HepG2 (cell line): ENCODE measurements at regions not wholly inside any gene's neighbourhood (a gene's known extent, or its start where the extent isn't known, plus 50 kb on each side); places are given as distances from the start of the nearest gene placed in this dataset.

Experiments
- ATAC-seq: fragments of 200-7000 bp; cut with Tn5 transposase; 3 replicates; pipeline ENCODE4 v1.9.1; 2020; ENCODE audit warnings: mild to moderate bottlenecking, moderate library complexity
- BruUV-seq: library from RNA; stranded (reverse); fragments of 400-500 nt; replicated peaks from 2 replicates; lab custom pipeline; 2021; lab: Mats Ljungman, UMichigan
- CTCF ChIA-PET: fragments of 300-600 bp; formaldehyde crosslinking; extraction: SDS; loops from one replicate; lab custom pipeline; 2021; ENCODE audit warnings: low total read pairs, inconsistent platforms, low intra/inter-chr PET ratio; lab: Yijun Ruan, JAX
- POLR2A ChIA-PET: fragments of 350-600 bp; sonication (Branson Sonifier 250); formaldehyde crosslinking; loops from one replicate; lab custom pipeline; 2020; ENCODE audit warnings: antibody characterized with exemption, inconsistent platforms; lab: Yijun Ruan, JAX
- DNase-seq: peaks from one replicate; pipeline ENCODE4 v3.0.0-alpha.2; 2015; ENCODE audit warnings: low spot score
- FAIRE-seq: peaks from 3 replicates; lab custom pipeline; 2011; peaks lifted over from hg19 to GRCh38; lab: Jason Lieb, UNC
- H2AFZ ChIP-seq: one replicate; pipeline ENCODE4 v1.6.1; 2011; ENCODE audit warnings: low read length, inconsistent platforms
- H3K27ac ChIP-seq: fragments of 300-600 bp; 3 replicates; pipeline ENCODE4 v1.8.0; 2011; ENCODE audit warnings: mixed run types, mild to moderate bottlenecking, mixed read lengths, low read length, inconsistent platforms; ENCODE audit not compliant: insufficient read depth; ENCODE audit errors: extremely low read length
- H3K27me3 ChIP-seq, 2 experiments: fragments of 200-600 bp in 1 of 2; 2 replicates in 1 of 2; 3 replicates in 1 of 2; pipeline versions ENCODE4 v1.6.0 to v1.8.0; 2011; ENCODE audit warnings: low read length in 2 of 2, mild to moderate bottlenecking in 2 of 2, moderate library complexity in 2 of 2, inconsistent platforms in 1 of 2; ENCODE audit not compliant: insufficient read depth in 2 of 2, control insufficient read depth in 1 of 2
- H3K36me3 ChIP-seq, 2 experiments: fragments of 200-600 bp in 1 of 2; replicated peaks in 1 of 2; 2 replicates in 1 of 2; 3 replicates in 1 of 2; pipeline versions ENCODE4 v1.5.1 to v1.8.0; 2011; ENCODE audit warnings: low read length in 2 of 2, inconsistent platforms in 1 of 2; ENCODE audit not compliant: insufficient read depth in 2 of 2, control insufficient read depth in 1 of 2
- H3K4me1 ChIP-seq: 2 replicates; pipeline ENCODE4 v1.5.1; 2012; ENCODE audit warnings: low read length, inconsistent platforms; ENCODE audit not compliant: insufficient read depth
- H3K4me2 ChIP-seq: 2 replicates; pipeline ENCODE4 v1.6.0; 2011; ENCODE audit warnings: low read depth, low read length, inconsistent platforms
- H3K4me3 ChIP-seq, 3 experiments: fragments of 200-600 bp in 1 of 3; sonication (generic), shearing (Covaris generic) in 1 of 3; replicated peaks in 1 of 3; 2 replicates each; pipeline ENCODE4 v1.5.1; 2011 to 2016; ENCODE audit warnings: low read length in 3 of 3, inconsistent platforms in 2 of 3, low read depth in 2 of 3, mild to moderate bottlenecking in 2 of 3, control low read depth in 1 of 3, mixed read lengths in 1 of 3; ENCODE audit not compliant: insufficient read depth in 1 of 3
- H3K79me2 ChIP-seq: one replicate; pipeline ENCODE4 v1.6.1; 2011; ENCODE audit warnings: low read length, inconsistent platforms; ENCODE audit not compliant: insufficient read depth
- H3K9ac ChIP-seq: 2 replicates; pipeline ENCODE4 v1.6.0; 2011; ENCODE audit warnings: mild to moderate bottlenecking, low read depth, low read length, inconsistent platforms; ENCODE audit not compliant: insufficient read depth
- H3K9me3 ChIP-seq: 2 replicates; pipeline ENCODE4 v1.5.1; 2012; ENCODE audit warnings: mild to moderate bottlenecking, low read length
- H4K20me1 ChIP-seq: 2 replicates; pipeline ENCODE4 v1.6.0; 2011; ENCODE audit warnings: inconsistent platforms, mild to moderate bottlenecking, low read length, moderate library complexity; ENCODE audit not compliant: insufficient read depth
- AFF4 ChIP-seq: sonication (generic); formaldehyde crosslinking; IDR thresholded peaks from 2 replicates; pipeline ENCODE4 v1.4.0; 2020; ENCODE audit warnings: missing genetic modification reagents
- DNMT3B ChIP-seq: conservative IDR thresholded peaks from 2 replicates; pipeline ENCODE4 v1.6.1; 2016; ENCODE audit warnings: missing biosample characterization, control low read depth
- ESRRA ChIP-seq: sonication (generic); formaldehyde crosslinking; IDR thresholded peaks from 2 replicates; pipeline ENCODE4 v1.5.1; 2020; ENCODE audit warnings: mild to moderate bottlenecking, low read depth, missing genetic modification reagents
- GMEB2 ChIP-seq: IDR thresholded peaks from 2 replicates; pipeline ENCODE4 v1.6.1; 2016; ENCODE audit warnings: missing biosample characterization, missing genetic modification reagents, low read depth
- KLF13 ChIP-seq: sonication (generic); formaldehyde crosslinking; IDR thresholded peaks from 2 replicates; pipeline ENCODE4 v1.4.0; 2020; ENCODE audit warnings: mild to moderate bottlenecking, missing genetic modification reagents
- TERF1 ChIP-seq: sonication (generic); formaldehyde crosslinking; IDR thresholded peaks from 2 replicates; pipeline ENCODE4 v1.8.0; 2022; ENCODE audit warnings: mild to moderate bottlenecking, missing genetic modification reagents, moderate library complexity
- THAP11 ChIP-seq: IDR thresholded peaks from 2 replicates; pipeline ENCODE4 v1.6.1; 2016; ENCODE audit warnings: missing biosample characterization, missing genetic modification reagents
- ZBTB10 ChIP-seq: sonication (generic); formaldehyde crosslinking; IDR thresholded peaks from 2 replicates; pipeline ENCODE4 v1.4.0; 2020; ENCODE audit warnings: missing genetic modification reagents, borderline replicate concordance
- ZFP36 ChIP-seq: fragments of 150-350 bp; IDR thresholded peaks from 2 replicates; pipeline ENCODE4 v1.6.1; 2018; ENCODE audit warnings: borderline replicate concordance, low read length, low read depth; ENCODE audit not compliant: partially characterized antibody
- WGBS: methylation state at CpG from one replicate; pipeline ENCODE4 v1.1.6; 2017; ENCODE audit warnings: low lambda C conversion rate; 5-methylcytosine and 5-hydroxymethylcytosine counted together
- in situ Hi-C: cut with HindIII; loops from 2 replicates; pipeline ENCODE4 v1.10.0; 2017; ENCODE audit warnings: low pct_unique_long_range_greater_than_20kb; ENCODE audit not compliant: extremely low pct_ligation_motif_present
- intact Hi-C: fragments of 100-400 bp; cut with micrococcal nuclease; formaldehyde crosslinking; loops from one replicate; pipeline ENCODE4 v1.10.0; 2022; ENCODE audit not compliant: unreplicated experiment

GRCh38 chr2:81437456-81438000, 1133.0 kb upstream of the LRRTM1 start:
- in situ Hi-C loops, result no loop called here
- no peak overlapping the region for H3K27ac ChIP-seq
- H3K9ac ChIP-seq, result no peak overlapping the region
- no peaks in the 10 kb centered on the region for H3K79me2 ChIP-seq
- no peak overlapping the region for H3K4me2 ChIP-seq
- no TSS peak for BruUV-seq
- WGBS, result 21% methylated on average over 4 of the region's 4 CpGs
- DNase-seq (no peak), FAIRE-seq (no peak), ATAC-seq (no peak)
- H3K9me3 ChIP-seq, result peaks cover 13% of the 10 kb centered on the region
- intact Hi-C loops, result no loop called here
- H3K4me3 ChIP-seq, result no peak overlapping the region
- H3K27me3 ChIP-seq, result no peaks in the 10 kb centered on the region
- no peak for TF ChIP-seq TERF1 (CRISPR knock-in tag)
- TF ChIP-seq ZBTB10 (CRISPR knock-in tag), result no peak
- TF ChIP-seq ZFP36, result no peak
- TF ChIP-seq AFF4, result no peak
- no peak for TF ChIP-seq THAP11 (CRISPR knock-in tag)
- no peak for TF ChIP-seq GMEB2
- TF ChIP-seq KLF13, result no peak
- TF ChIP-seq DNMT3B, result no peak
- no peak for TF ChIP-seq ESRRA
- H2AFZ ChIP-seq, result no peak overlapping the region
- ChIA-PET POLR2A (no interaction called here), CTCF (no interaction called here)
- no peaks in the 10 kb centered on the region for H3K36me3 ChIP-seq
- no peaks in the 10 kb centered on the region for H4K20me1 ChIP-seq
- H3K4me1 ChIP-seq, result no peaks in the 10 kb centered on the region
